ENCODE measurements at regions not wholly inside any gene's neighbourhood (a gene's known extent, or its start where the extent isn't known, plus 50 kb on each side); places are given as distances from the start of the nearest gene placed in this dataset.
"Not testable (repeated sequence)": the region's sequence is repeated elsewhere in the genome, so short reads cannot be mapped to it uniquely, and the experiment has no call there.

- POLR2A ChIA-PET (ENCODE audit: unreplicated experiment): no interaction called here
- Histone ChIP-seq H3K27me3 (ENCODE audit: insufficient read depth, low read depth) (peaks cover 17% of the 10 kb centered on the region), H3K9me3 (ENCODE audit: insufficient read depth, low read depth) (no peaks in the 10 kb centered on the region), H2AFZ (no peak overlapping the region), H3K4me3 (no peak overlapping the region), H3K27ac (no peak overlapping the region), H3K4me1 (replicated peaks; ENCODE audit: insufficient read depth) (no peaks in the 10 kb centered on the region), H3K36me3 (ENCODE audit: low read depth) (no peaks in the 10 kb centered on the region), H3K4me2 (no peak overlapping the region), H4K20me1 (ENCODE audit: insufficient read depth) (no peaks in the 10 kb centered on the region), H3F3A (ENCODE audit: insufficient read depth, low read depth) (no peaks in the 10 kb centered on the region), H3K79me2 (ENCODE audit: low read depth) (no peaks in the 10 kb centered on the region), H3K9me2 (ENCODE audit: insufficient read depth) (no peaks in the 10 kb centered on the region)
- no peak for TF ChIP-seq CTCF (conservative IDR thresholded peaks at IDR 0.05)
- TF ChIP-seq EZH2 (IDR thresholded peaks at IDR 0.05; ENCODE audit: low read depth): no peak
- intact Hi-C loops (cut with micrococcal nuclease; ENCODE audit: unreplicated experiment): no loop called here
- BruUV-seq (replicated peaks): no TSS peak
- CTCF ChIA-PET: no interaction called here
- peak; percentile 10 to 56 for DNase-seq
Observed at GRCh38 chr16:75820672-75821071, 94.4 kb upstream of the CPHXL start.

GRCh38 chr16:75821117-75821516, 94.8 kb upstream of the CPHXL start:
- Histone ChIP-seq H3F3A (ENCODE audit: insufficient read depth, low read depth) (no peaks in the 10 kb centered on the region), H3K36me3 (ENCODE audit: low read depth) (no peaks in the 10 kb centered on the region), H3K27ac (no peak overlapping the region), H3K4me1 (replicated peaks; ENCODE audit: insufficient read depth) (no peaks in the 10 kb centered on the region), H3K79me2 (ENCODE audit: low read depth) (no peaks in the 10 kb centered on the region), H3K9me3 (ENCODE audit: insufficient read depth, low read depth) (no peaks in the 10 kb centered on the region), H3K27me3 (ENCODE audit: insufficient read depth, low read depth) (peaks cover 13% of the 10 kb centered on the region), H4K20me1 (ENCODE audit: insufficient read depth) (no peaks in the 10 kb centered on the region), H2AFZ (no peak overlapping the region), H3K4me3 (no peak overlapping the region), H3K9me2 (ENCODE audit: insufficient read depth) (no peaks in the 10 kb centered on the region), H3K4me2 (no peak overlapping the region)
- ChIA-PET CTCF (no interaction called here), POLR2A (ENCODE audit: unreplicated experiment) (no interaction called here)
- TF ChIP-seq CTCF (conservative IDR thresholded peaks at IDR 0.05): no peak
- TF ChIP-seq EZH2 (IDR thresholded peaks at IDR 0.05; ENCODE audit: low read depth): no peak
- DNase-seq: no peak
- intact Hi-C loops (cut with micrococcal nuclease; ENCODE audit: unreplicated experiment): no loop called here
- BruUV-seq (replicated peaks): no TSS peak

- POLR2A ChIA-PET (ENCODE audit: unreplicated experiment); intact Hi-C loops (cut with micrococcal nuclease; ENCODE audit: unreplicated experiment); H3K4me2 ChIP-seq; H3K9me3 ChIP-seq (ENCODE audit: insufficient read depth, low read depth); H3K36me3 ChIP-seq (ENCODE audit: low read depth); CTCF ChIA-PET; H3K27ac ChIP-seq; DNase-seq; H2AFZ ChIP-seq; BruUV-seq (replicated peaks); H3F3A ChIP-seq (ENCODE audit: insufficient read depth, low read depth); H3K27me3 ChIP-seq (ENCODE audit: insufficient read depth, low read depth); H3K9me2 ChIP-seq (ENCODE audit: insufficient read depth); H3K79me2 ChIP-seq (ENCODE audit: low read depth); H4K20me1 ChIP-seq (ENCODE audit: insufficient read depth); H3K4me3 ChIP-seq; H3K4me1 ChIP-seq (replicated peaks; ENCODE audit: insufficient read depth): not testable (repeated sequence)
Observed at GRCh38 chr16:75825750-75826149, 99.5 kb upstream of the CPHXL start.

GRCh38 chr16:75827372-75828038, 101.2 kb upstream of the CPHXL start:
- CTCF ChIA-PET; H3K36me3 ChIP-seq (ENCODE audit: low read depth); H3K27ac ChIP-seq; intact Hi-C loops (cut with micrococcal nuclease; ENCODE audit: unreplicated experiment); BruUV-seq (replicated peaks); H2AFZ ChIP-seq; H3K4me1 ChIP-seq (replicated peaks; ENCODE audit: insufficient read depth); H3F3A ChIP-seq (ENCODE audit: insufficient read depth, low read depth); H3K9me2 ChIP-seq (ENCODE audit: insufficient read depth); H3K4me2 ChIP-seq; H3K79me2 ChIP-seq (ENCODE audit: low read depth); H4K20me1 ChIP-seq (ENCODE audit: insufficient read depth); H3K27me3 ChIP-seq (ENCODE audit: insufficient read depth, low read depth); DNase-seq; POLR2A ChIA-PET (ENCODE audit: unreplicated experiment); H3K4me3 ChIP-seq; H3K9me3 ChIP-seq (ENCODE audit: insufficient read depth, low read depth): not testable (repeated sequence)

GRCh38 chr16:75833385-75833784, 107.1 kb upstream of the CPHXL start:
- H3K79me2 ChIP-seq (ENCODE audit: low read depth); BruUV-seq (replicated peaks); H3K9me3 ChIP-seq (ENCODE audit: insufficient read depth, low read depth); H3K9me2 ChIP-seq (ENCODE audit: insufficient read depth); POLR2A ChIA-PET (ENCODE audit: unreplicated experiment); H3F3A ChIP-seq (ENCODE audit: insufficient read depth, low read depth); H3K4me3 ChIP-seq; H4K20me1 ChIP-seq (ENCODE audit: insufficient read depth); H3K27me3 ChIP-seq (ENCODE audit: insufficient read depth, low read depth); H3K36me3 ChIP-seq (ENCODE audit: low read depth); H2AFZ ChIP-seq; H3K4me2 ChIP-seq; CTCF ChIA-PET; H3K27ac ChIP-seq; intact Hi-C loops (cut with micrococcal nuclease; ENCODE audit: unreplicated experiment); DNase-seq; H3K4me1 ChIP-seq (replicated peaks; ENCODE audit: insufficient read depth): not testable (repeated sequence)
